ENCODE measurements at regions not wholly inside any gene's neighbourhood (a gene's known extent, or its start where the extent isn't known, plus 50 kb on each side); places are given as distances from the start of the nearest gene placed in this dataset.

- TF ChIP-seq POLR2AphosphoS5 (IDR thresholded peaks at IDR 0.05; ENCODE audit: low read depth), result no peak
- TF ChIP-seq CTCF (IDR thresholded peaks at IDR 0.05; ENCODE audit: insufficient read depth, low read length), result no peak
- TF ChIP-seq, protein P1, sequence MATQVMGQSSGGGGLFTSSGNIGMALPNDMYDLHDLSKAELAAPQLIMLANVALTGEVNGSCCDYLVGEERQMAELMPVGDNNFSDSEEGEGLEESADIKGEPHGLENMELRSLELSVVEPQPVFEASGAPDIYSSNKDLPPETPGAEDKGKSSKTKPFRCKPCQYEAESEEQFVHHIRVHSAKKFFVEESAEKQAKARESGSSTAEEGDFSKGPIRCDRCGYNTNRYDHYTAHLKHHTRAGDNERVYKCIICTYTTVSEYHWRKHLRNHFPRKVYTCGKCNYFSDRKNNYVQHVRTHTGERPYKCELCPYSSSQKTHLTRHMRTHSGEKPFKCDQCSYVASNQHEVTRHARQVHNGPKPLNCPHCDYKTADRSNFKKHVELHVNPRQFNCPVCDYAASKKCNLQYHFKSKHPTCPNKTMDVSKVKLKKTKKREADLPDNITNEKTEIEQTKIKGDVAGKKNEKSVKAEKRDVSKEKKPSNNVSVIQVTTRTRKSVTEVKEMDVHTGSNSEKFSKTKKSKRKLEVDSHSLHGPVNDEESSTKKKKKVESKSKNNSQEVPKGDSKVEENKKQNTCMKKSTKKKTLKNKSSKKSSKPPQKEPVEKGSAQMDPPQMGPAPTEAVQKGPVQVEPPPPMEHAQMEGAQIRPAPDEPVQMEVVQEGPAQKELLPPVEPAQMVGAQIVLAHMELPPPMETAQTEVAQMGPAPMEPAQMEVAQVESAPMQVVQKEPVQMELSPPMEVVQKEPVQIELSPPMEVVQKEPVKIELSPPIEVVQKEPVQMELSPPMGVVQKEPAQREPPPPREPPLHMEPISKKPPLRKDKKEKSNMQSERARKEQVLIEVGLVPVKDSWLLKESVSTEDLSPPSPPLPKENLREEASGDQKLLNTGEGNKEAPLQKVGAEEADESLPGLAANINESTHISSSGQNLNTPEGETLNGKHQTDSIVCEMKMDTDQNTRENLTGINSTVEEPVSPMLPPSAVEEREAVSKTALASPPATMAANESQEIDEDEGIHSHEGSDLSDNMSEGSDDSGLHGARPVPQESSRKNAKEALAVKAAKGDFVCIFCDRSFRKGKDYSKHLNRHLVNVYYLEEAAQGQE (IDR thresholded peaks at IDR 0.05; ENCODE audit: insufficient replicate concordance, low read depth), result no peak
Observed at GRCh38 chr21:31405604-31406003, 61.5 kb upstream of the TIAM1 start.

All from HL-60 (cell line).